HepG2 (cell line): ENCODE measurements at regions not wholly inside any gene's neighbourhood (a gene's known extent, or its start where the extent isn't known, plus 50 kb on each side); places are given as distances from the start of the nearest gene placed in this dataset.
A peak's percentile ranks its signal among the peaks of the same experiment; 100 is the strongest.

ENCODE experiments used
- GABPB1 ChIP-seq: IDR thresholded peaks from 2 replicates; pipeline ENCODE4 v1.6.1; 2016; ENCODE audit warnings: mild to moderate bottlenecking, missing genetic modification reagents, moderate library complexity, missing compliant biosample characterization
- ISL2 ChIP-seq: sonication (generic); formaldehyde crosslinking; IDR thresholded peaks from 2 replicates; pipeline ENCODE4 v1.5.0; 2020; ENCODE audit warnings: missing genetic modification reagents
- SOX5 ChIP-seq: IDR thresholded peaks from 2 replicates; pipeline ENCODE4 v1.6.1; 2016; ENCODE audit warnings: borderline replicate concordance
- TCF12 ChIP-seq, 2 experiments: fragments of 450-650 bp in 1 of 2; sonication (generic) in 1 of 2; formaldehyde crosslinking in 1 of 2; IDR thresholded peaks; 2 replicates each; pipeline versions ENCODE4 v1.6.1 to v1.8.0; 2017 to 2022; ENCODE audit warnings: antibody characterized with exemption in 1 of 2, mild to moderate bottlenecking in 1 of 2, missing genetic modification reagents in 1 of 2, moderate library complexity in 1 of 2
- ZFY ChIP-seq: sonication (generic); formaldehyde crosslinking; IDR thresholded peaks from 2 replicates; pipeline ENCODE4 v1.4.0; 2020; ENCODE audit warnings: missing genetic modification reagents
- ZNF331 ChIP-seq: sonication (generic); formaldehyde crosslinking; IDR thresholded peaks from 2 replicates; pipeline ENCODE4 v1.4.0; 2020; ENCODE audit warnings: missing genetic modification reagents
- ZNF674 ChIP-seq: sonication (generic); formaldehyde crosslinking; IDR thresholded peaks from 2 replicates; pipeline ENCODE4 v1.5.0; 2020; ENCODE audit warnings: low read depth, mild to moderate bottlenecking, missing genetic modification reagents
- TF ChIP-seq, protein P1 (sequence below): IDR thresholded peaks from 2 replicates; pipeline ENCODE4 v1.6.1; 2012; ENCODE audit warnings: low read length, improper control_type of control experiment
- TF ChIP-seq, protein P2 (sequence below): sonication (generic); formaldehyde crosslinking; IDR thresholded peaks from 2 replicates; pipeline ENCODE4 v1.4.0; 2020; ENCODE audit warnings: missing genetic modification reagents, mild to moderate bottlenecking, borderline replicate concordance
- TF ChIP-seq, protein P3 (sequence below): IDR thresholded peaks from 2 replicates; pipeline ENCODE4 v1.6.1; 2016; ENCODE audit warnings: missing compliant biosample characterization, missing genetic modification reagents, borderline replicate concordance
- TF ChIP-seq, protein P4 (sequence below): sonication (generic); formaldehyde crosslinking; IDR thresholded peaks from 2 replicates; pipeline ENCODE4 v1.4.0; 2020; ENCODE audit warnings: low read depth, mild to moderate bottlenecking, missing genetic modification reagents
- TF ChIP-seq, protein P5 (sequence below): sonication (generic); formaldehyde crosslinking; IDR thresholded peaks from 2 replicates; pipeline ENCODE4 v1.4.0; 2020; ENCODE audit warnings: missing genetic modification reagents
- TF ChIP-seq, protein P6 (sequence below): IDR thresholded peaks from 2 replicates; pipeline ENCODE4 v1.4.0; 2020; ENCODE audit warnings: mild to moderate bottlenecking, missing genetic modification reagents

DNA sequence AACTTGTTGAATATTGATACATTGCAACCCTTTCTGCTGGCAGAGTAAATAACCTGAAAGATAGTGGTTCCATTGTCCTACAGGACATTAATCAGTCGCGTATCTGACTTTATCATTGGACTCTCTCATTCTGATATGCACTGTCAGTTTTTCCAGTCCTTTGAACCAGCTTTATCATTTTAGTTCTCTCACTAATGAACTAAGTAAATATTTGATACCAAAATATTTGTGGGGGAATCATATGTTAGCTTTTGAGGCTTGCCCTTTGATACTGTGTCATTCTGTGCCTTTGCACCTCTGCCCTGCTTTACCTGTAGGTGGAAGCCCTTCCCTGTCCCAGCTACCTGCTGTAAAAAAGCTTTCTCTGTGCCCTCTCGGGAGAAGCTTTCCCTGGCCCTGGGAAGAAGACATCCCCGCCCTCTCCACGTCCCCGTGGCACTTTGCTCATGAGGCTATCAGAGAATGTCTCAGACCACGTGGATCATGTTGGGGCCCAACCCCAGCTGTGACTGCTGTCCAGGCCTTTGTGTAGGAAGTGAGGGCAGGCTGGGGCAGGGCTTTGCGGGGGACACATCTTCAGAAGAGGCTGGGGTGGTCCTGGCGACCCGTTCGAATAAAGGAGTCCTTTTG is 117.8 kb upstream of the NXT1 start (continued):
- TF ChIP-seq, protein P1, sequence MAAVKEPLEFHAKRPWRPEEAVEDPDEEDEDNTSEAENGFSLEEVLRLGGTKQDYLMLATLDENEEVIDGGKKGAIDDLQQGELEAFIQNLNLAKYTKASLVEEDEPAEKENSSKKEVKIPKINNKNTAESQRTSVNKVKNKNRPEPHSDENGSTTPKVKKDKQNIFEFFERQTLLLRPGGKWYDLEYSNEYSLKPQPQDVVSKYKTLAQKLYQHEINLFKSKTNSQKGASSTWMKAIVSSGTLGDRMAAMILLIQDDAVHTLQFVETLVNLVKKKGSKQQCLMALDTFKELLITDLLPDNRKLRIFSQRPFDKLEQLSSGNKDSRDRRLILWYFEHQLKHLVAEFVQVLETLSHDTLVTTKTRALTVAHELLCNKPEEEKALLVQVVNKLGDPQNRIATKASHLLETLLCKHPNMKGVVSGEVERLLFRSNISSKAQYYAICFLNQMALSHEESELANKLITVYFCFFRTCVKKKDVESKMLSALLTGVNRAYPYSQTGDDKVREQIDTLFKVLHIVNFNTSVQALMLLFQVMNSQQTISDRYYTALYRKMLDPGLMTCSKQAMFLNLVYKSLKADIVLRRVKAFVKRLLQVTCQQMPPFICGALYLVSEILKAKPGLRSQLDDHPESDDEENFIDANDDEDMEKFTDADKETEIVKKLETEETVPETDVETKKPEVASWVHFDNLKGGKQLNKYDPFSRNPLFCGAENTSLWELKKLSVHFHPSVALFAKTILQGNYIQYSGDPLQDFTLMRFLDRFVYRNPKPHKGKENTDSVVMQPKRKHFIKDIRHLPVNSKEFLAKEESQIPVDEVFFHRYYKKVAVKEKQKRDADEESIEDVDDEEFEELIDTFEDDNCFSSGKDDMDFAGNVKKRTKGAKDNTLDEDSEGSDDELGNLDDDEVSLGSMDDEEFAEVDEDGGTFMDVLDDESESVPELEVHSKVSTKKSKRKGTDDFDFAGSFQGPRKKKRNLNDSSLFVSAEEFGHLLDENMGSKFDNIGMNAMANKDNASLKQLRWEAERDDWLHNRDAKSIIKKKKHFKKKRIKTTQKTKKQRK, result no peak
- TF ChIP-seq ZNF674 (no peak), ZNF331 (CRISPR knock-in tag) (no peak), ISL2 (CRISPR knock-in tag) (peak; percentile 92), GABPB1 (CRISPR knock-in tag) (no peak), TCF12 (IDR thresholded peaks at IDR 0.05) (no peak), TCF12 (CRISPR knock-in tag; IDR thresholded peaks at IDR 0.05) (no peak), ZFY (CRISPR knock-in tag) (no peak), SOX5 (CRISPR knock-in tag) (peak; percentile 19; the same call in 1 of the 2 replicates)
- TF ChIP-seq, protein P2, sequence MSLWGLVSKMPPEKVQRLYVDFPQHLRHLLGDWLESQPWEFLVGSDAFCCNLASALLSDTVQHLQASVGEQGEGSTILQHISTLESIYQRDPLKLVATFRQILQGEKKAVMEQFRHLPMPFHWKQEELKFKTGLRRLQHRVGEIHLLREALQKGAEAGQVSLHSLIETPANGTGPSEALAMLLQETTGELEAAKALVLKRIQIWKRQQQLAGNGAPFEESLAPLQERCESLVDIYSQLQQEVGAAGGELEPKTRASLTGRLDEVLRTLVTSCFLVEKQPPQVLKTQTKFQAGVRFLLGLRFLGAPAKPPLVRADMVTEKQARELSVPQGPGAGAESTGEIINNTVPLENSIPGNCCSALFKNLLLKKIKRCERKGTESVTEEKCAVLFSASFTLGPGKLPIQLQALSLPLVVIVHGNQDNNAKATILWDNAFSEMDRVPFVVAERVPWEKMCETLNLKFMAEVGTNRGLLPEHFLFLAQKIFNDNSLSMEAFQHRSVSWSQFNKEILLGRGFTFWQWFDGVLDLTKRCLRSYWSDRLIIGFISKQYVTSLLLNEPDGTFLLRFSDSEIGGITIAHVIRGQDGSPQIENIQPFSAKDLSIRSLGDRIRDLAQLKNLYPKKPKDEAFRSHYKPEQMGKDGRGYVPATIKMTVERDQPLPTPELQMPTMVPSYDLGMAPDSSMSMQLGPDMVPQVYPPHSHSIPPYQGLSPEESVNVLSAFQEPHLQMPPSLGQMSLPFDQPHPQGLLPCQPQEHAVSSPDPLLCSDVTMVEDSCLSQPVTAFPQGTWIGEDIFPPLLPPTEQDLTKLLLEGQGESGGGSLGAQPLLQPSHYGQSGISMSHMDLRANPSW (CRISPR knock-in tag), result no peak
- TF ChIP-seq, protein P3, sequence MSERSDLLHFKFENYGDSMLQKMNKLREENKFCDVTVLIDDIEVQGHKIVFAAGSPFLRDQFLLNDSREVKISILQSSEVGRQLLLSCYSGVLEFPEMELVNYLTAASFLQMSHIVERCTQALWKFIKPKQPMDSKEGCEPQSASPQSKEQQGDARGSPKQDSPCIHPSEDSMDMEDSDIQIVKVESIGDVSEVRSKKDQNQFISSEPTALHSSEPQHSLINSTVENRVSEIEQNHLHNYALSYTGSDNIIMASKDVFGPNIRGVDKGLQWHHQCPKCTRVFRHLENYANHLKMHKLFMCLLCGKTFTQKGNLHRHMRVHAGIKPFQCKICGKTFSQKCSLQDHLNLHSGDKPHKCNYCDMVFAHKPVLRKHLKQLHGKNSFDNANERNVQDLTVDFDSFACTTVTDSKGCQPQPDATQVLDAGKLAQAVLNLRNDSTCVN (CRISPR knock-in tag), result no peak
- TF ChIP-seq, protein P4, sequence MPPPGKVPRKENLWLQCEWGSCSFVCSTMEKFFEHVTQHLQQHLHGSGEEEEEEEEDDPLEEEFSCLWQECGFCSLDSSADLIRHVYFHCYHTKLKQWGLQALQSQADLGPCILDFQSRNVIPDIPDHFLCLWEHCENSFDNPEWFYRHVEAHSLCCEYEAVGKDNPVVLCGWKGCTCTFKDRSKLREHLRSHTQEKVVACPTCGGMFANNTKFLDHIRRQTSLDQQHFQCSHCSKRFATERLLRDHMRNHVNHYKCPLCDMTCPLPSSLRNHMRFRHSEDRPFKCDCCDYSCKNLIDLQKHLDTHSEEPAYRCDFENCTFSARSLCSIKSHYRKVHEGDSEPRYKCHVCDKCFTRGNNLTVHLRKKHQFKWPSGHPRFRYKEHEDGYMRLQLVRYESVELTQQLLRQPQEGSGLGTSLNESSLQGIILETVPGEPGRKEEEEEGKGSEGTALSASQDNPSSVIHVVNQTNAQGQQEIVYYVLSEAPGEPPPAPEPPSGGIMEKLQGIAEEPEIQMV (CRISPR knock-in tag), result no peak
- TF ChIP-seq, protein P5, sequence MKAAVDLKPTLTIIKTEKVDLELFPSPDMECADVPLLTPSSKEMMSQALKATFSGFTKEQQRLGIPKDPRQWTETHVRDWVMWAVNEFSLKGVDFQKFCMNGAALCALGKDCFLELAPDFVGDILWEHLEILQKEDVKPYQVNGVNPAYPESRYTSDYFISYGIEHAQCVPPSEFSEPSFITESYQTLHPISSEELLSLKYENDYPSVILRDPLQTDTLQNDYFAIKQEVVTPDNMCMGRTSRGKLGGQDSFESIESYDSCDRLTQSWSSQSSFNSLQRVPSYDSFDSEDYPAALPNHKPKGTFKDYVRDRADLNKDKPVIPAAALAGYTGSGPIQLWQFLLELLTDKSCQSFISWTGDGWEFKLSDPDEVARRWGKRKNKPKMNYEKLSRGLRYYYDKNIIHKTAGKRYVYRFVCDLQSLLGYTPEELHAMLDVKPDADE (CRISPR knock-in tag), result no peak
- TF ChIP-seq, protein P6, sequence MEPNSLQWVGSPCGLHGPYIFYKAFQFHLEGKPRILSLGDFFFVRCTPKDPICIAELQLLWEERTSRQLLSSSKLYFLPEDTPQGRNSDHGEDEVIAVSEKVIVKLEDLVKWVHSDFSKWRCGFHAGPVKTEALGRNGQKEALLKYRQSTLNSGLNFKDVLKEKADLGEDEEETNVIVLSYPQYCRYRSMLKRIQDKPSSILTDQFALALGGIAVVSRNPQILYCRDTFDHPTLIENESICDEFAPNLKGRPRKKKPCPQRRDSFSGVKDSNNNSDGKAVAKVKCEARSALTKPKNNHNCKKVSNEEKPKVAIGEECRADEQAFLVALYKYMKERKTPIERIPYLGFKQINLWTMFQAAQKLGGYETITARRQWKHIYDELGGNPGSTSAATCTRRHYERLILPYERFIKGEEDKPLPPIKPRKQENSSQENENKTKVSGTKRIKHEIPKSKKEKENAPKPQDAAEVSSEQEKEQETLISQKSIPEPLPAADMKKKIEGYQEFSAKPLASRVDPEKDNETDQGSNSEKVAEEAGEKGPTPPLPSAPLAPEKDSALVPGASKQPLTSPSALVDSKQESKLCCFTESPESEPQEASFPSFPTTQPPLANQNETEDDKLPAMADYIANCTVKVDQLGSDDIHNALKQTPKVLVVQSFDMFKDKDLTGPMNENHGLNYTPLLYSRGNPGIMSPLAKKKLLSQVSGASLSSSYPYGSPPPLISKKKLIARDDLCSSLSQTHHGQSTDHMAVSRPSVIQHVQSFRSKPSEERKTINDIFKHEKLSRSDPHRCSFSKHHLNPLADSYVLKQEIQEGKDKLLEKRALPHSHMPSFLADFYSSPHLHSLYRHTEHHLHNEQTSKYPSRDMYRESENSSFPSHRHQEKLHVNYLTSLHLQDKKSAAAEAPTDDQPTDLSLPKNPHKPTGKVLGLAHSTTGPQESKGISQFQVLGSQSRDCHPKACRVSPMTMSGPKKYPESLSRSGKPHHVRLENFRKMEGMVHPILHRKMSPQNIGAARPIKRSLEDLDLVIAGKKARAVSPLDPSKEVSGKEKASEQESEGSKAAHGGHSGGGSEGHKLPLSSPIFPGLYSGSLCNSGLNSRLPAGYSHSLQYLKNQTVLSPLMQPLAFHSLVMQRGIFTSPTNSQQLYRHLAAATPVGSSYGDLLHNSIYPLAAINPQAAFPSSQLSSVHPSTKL (CRISPR knock-in tag), result peak; percentile 27; the same call in 1 of the 2 replicates
